Left lobe of liver (tissue), 2 donors: ENCODE measurements at regions not wholly inside any gene's neighbourhood (a gene's known extent, or its start where the extent isn't known, plus 50 kb on each side); places are given as distances from the start of the nearest gene placed in this dataset.
"Not testable (repeated sequence)": the region's sequence is repeated elsewhere in the genome, so short reads cannot be mapped to it uniquely, and the experiment has no call there.

Experiments
- ATAC-seq: fragments of 200-7000 bp; cut with Tn5 transposase; one replicate; pipeline ENCODE4 v1.9.1; 2020; ENCODE audit warnings: mild to moderate bottlenecking, moderate library complexity
- DNase-seq: peaks from one replicate; pipeline ENCODE4 v3.0.0-alpha.2; 2020; ENCODE audit warnings: low spot score
- donor health status: DM: no; HTN: no; CAD: no; lungs with moderate emphysema.
- donor health status: DM: no; HTN: yes; CAD: no.

GRCh38 chr11:106551744-106552673 lies 466.3 kb downstream of the GUCY1A2 start:
- DNase-seq (peak; percentile 32), ATAC-seq (no peak)

- peak; percentile 21 for DNase-seq
- no peak for ATAC-seq
These were observed 465.5 kb downstream of the GUCY1A2 start for GRCh38 chr11:106552694-106553203.

GRCh38 chr11:106553304-106553703 lies 465.0 kb downstream of the GUCY1A2 start:
- DNase-seq (no peak), ATAC-seq (no peak)

- not testable (repeated sequence) for DNase-seq, ATAC-seq
These were observed 462.6 kb downstream of the GUCY1A2 start for GRCh38 chr11:106555566-106556250.

- DNase-seq: no peak
- ATAC-seq: no peak
These were observed 452.9 kb downstream of the GUCY1A2 start for GRCh38 chr11:106565326-106565725.

GRCh38 chr11:106568632-106569031 lies 449.6 kb downstream of the GUCY1A2 start:
- no peak for DNase-seq
- ATAC-seq: no peak

- not testable (repeated sequence) for ATAC-seq, DNase-seq
These were observed 440.9 kb downstream of the GUCY1A2 start for GRCh38 chr11:106577384-106577783.

GRCh38 chr11:106581399-106581798 lies 436.9 kb downstream of the GUCY1A2 start:
- DNase-seq (no peak), ATAC-seq (no peak)

GRCh38 chr11:106585061-106585460 lies 433.2 kb downstream of the GUCY1A2 start:
- DNase-seq: no peak
- no peak for ATAC-seq

GRCh38 chr11:106594751-106595351 lies 423.4 kb downstream of the GUCY1A2 start:
- DNase-seq (no peak), ATAC-seq (no peak)

- ATAC-seq (no peak), DNase-seq (no peak)
These were observed 416.5 kb downstream of the GUCY1A2 start for GRCh38 chr11:106601684-106602297.

GRCh38 chr11:106608677-106609076 lies 409.6 kb downstream of the GUCY1A2 start:
- DNase-seq (no peak), ATAC-seq (no peak)

- ATAC-seq (no peak), DNase-seq (no peak)
These were observed 404.0 kb downstream of the GUCY1A2 start for GRCh38 chr11:106614262-106614661.

- ATAC-seq (no peak), DNase-seq (no peak)
These were observed 398.8 kb downstream of the GUCY1A2 start for GRCh38 chr11:106619320-106619990.

GRCh38 chr11:106621484-106621883 lies 396.8 kb downstream of the GUCY1A2 start:
- ATAC-seq: no peak
- DNase-seq: no peak
